ENCODE measurements at regions not wholly inside any gene's neighbourhood (a gene's known extent, or its start where the extent isn't known, plus 50 kb on each side); places are given as distances from the start of the nearest gene placed in this dataset.

DNA sequence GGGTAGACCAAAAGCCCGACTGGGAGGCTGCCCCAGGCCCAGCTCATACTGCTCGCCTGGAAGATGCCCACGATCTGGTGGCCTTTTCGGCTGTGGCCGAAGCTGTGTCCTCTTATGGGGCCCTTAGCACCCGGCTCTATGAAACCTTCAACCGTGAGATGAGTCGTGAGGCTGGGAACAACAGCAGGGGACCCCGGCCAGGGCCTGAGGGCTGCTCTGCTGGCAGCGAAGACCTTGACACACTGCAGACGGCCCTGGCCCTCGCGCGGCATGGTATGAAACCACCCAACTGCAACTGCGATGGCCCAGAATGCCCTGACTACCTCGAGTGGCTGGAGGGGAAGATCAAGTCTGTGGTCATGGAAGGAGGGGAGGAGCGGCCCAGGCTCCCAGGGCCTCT, 61.7 kb downstream of the TET3 start:
- TF ChIP-seq EZH2 (IDR thresholded peaks at IDR 0.05; ENCODE audit: borderline replicate concordance) (no peak), CTCF (IDR thresholded peaks at IDR 0.05; ENCODE audit: poor library complexity) (no peak), EZH2phosphoT487 (IDR thresholded peaks at IDR 0.05; ENCODE audit: low read depth, severe bottlenecking, unreplicated experiment) (no peak)

Measured in hepatocyte (in vitro differentiated cells).